Endothelial cell of umbilical vein (primary cell): ENCODE measurements at regions not wholly inside any gene's neighbourhood (a gene's known extent, or its start where the extent isn't known, plus 50 kb on each side); places are given as distances from the start of the nearest gene placed in this dataset.

Experiments used
- BruUV-seq: library from RNA; stranded (reverse); fragments of 400-500 nt; replicated peaks from 2 replicates; lab custom pipeline; 2021; lab: Mats Ljungman, UMichigan
- CTCF ChIA-PET: fragments of 300-600, 350-600 bp; sonication (Branson Sonifier 250); formaldehyde crosslinking; loops from one replicate; lab custom pipeline; 2021; ENCODE audit warnings: antibody characterized with exemption, inconsistent platforms; lab: Charles Lee
- POLR2A ChIA-PET: fragments of 300-600, 350-600 bp; sonication (Branson Sonifier 250); formaldehyde crosslinking; loops from one replicate; lab custom pipeline; 2021; ENCODE audit warnings: antibody characterized with exemption, inconsistent platforms; lab: Charles Lee
- DNase-seq: peaks from one replicate; pipeline ENCODE4 v3.0.0-alpha.2; 2011; ENCODE audit warnings: low read depth, low spot score
- FAIRE-seq: peaks from 2 replicates; lab custom pipeline; 2011; peaks lifted over from hg19 to GRCh38; lab: Jason Lieb, UNC
- H2AFZ ChIP-seq: 2 replicates; pipeline ENCODE4 v1.6.0; 2012; ENCODE audit warnings: low read depth, low read length, control low read depth, inconsistent platforms
- H3K27ac ChIP-seq: 2 replicates; pipeline ENCODE4 v1.5.1; 2011; ENCODE audit warnings: low read depth, mild to moderate bottlenecking, control low read depth, low read length, moderate library complexity; ENCODE audit not compliant: insufficient read depth
- H3K27me3 ChIP-seq, 2 experiments: 2 replicates each; pipeline versions ENCODE4 v1.6.0 to v1.6.1; 2011; ENCODE audit warnings: low read length in 2 of 2, mixed read lengths in 1 of 2; ENCODE audit not compliant: control insufficient read depth in 2 of 2, insufficient read depth in 2 of 2
- H3K36me3 ChIP-seq, 2 experiments: 2 replicates in 1 of 2; 3 replicates in 1 of 2; pipeline ENCODE4 v1.5.1; 2011; ENCODE audit warnings: low read length in 2 of 2, mild to moderate bottlenecking in 1 of 2, moderate library complexity in 1 of 2; ENCODE audit not compliant: control insufficient read depth in 2 of 2, insufficient read depth in 2 of 2; ENCODE audit errors: extremely low read depth in 1 of 2
- H3K4me1 ChIP-seq: 3 replicates; pipeline ENCODE4 v1.5.1; 2011; ENCODE audit warnings: mild to moderate bottlenecking, low read length; ENCODE audit not compliant: control insufficient read depth, insufficient read depth; ENCODE audit errors: extremely low read depth
- H3K4me2 ChIP-seq: 2 replicates; pipeline ENCODE4 v1.6.1; 2011; ENCODE audit warnings: low read length, control low read depth, mixed read lengths; ENCODE audit not compliant: insufficient read depth
- H3K4me3 ChIP-seq, 3 experiments: fragments of 200-600 bp in 1 of 3; sonication (generic), shearing (Covaris generic) in 1 of 3; replicated peaks in 1 of 3; 2 replicates each; pipeline ENCODE4 v1.5.1; 2011 to 2016; ENCODE audit warnings: control low read depth in 3 of 3, low read length in 3 of 3, mild to moderate bottlenecking in 2 of 3, inconsistent platforms in 1 of 3, low read depth in 1 of 3, moderate library complexity in 1 of 3; ENCODE audit not compliant: insufficient read depth in 1 of 3
- H3K79me2 ChIP-seq: 2 replicates; pipeline ENCODE4 v1.6.0; 2012; ENCODE audit warnings: low read length, inconsistent platforms; ENCODE audit not compliant: control insufficient read depth, insufficient read depth
- H3K9ac ChIP-seq: replicated peaks from 2 replicates; pipeline ENCODE3; 2011; ENCODE audit warnings: low read length, control low read depth; ENCODE audit not compliant: insufficient read depth; ENCODE audit errors: extremely low read depth
- H3K9me1 ChIP-seq: replicated peaks from 3 replicates; pipeline ENCODE4 v1.6.0; 2011; ENCODE audit warnings: mild to moderate bottlenecking, low read length; ENCODE audit not compliant: control insufficient read depth, insufficient read depth; ENCODE audit errors: extremely low read depth
- H3K9me3 ChIP-seq: replicated peaks from 2 replicates; pipeline ENCODE4 v1.5.1; 2012; ENCODE audit warnings: low read length, inconsistent platforms; ENCODE audit not compliant: control insufficient read depth, insufficient read depth
- H4K20me1 ChIP-seq: replicated peaks from 2 replicates; pipeline ENCODE3; 2011; ENCODE audit warnings: mild to moderate bottlenecking, low read length; ENCODE audit not compliant: control insufficient read depth, insufficient read depth; ENCODE audit errors: extremely low read depth
- CTCF ChIP-seq, 2 donors: IDR thresholded peaks; 1 replicate in 1 of 2; 2 replicates in 1 of 2; pipeline ENCODE4 v1.5.1; 2011; ENCODE audit warnings: low read length in 2 of 2, mild to moderate bottlenecking in 2 of 2, moderate library complexity in 2 of 2, control low read depth in 1 of 2, inconsistent platforms in 1 of 2, low read depth in 1 of 2; ENCODE audit not compliant: insufficient read depth in 1 of 2; ENCODE audit errors: extremely low read depth in 1 of 2
- EZH2 ChIP-seq: IDR thresholded peaks from 2 replicates; pipeline ENCODE4 v1.6.1; 2012; ENCODE audit warnings: borderline replicate concordance, low read depth, mild to moderate bottlenecking, moderate library complexity, low read length, inconsistent platforms; ENCODE audit not compliant: severe bottlenecking
- FOS ChIP-seq: IDR thresholded peaks from 2 replicates; pipeline ENCODE4 v1.6.1; 2011; ENCODE audit warnings: mild to moderate bottlenecking, low read length, moderate library complexity, borderline replicate concordance; ENCODE audit not compliant: insufficient read depth
- GATA2 ChIP-seq: IDR thresholded peaks from 2 replicates; pipeline ENCODE4 v1.7.0; 2011; ENCODE audit warnings: low read depth, mild to moderate bottlenecking, moderate library complexity, mixed read lengths, low read length; ENCODE audit not compliant: insufficient read length, insufficient read depth
- JUN ChIP-seq: IDR thresholded peaks from 2 replicates; pipeline ENCODE4 v1.6.1; 2011; ENCODE audit warnings: borderline replicate concordance, low read depth; ENCODE audit not compliant: insufficient read length, insufficient read depth
- MAX ChIP-seq: IDR thresholded peaks from 2 replicates; pipeline ENCODE4 v1.6.1; 2011; ENCODE audit not compliant: insufficient read depth, insufficient read length
- MYC ChIP-seq: IDR thresholded peaks from one replicate; pipeline ENCODE4 v1.6.1; 2011; ENCODE audit warnings: mild to moderate bottlenecking, low read depth, low read length
- POLR2A ChIP-seq: IDR thresholded peaks from 2 replicates; pipeline ENCODE4 v1.6.1; 2012; ENCODE audit warnings: low read depth, mild to moderate bottlenecking, control low read depth, low read length
- POLR2AphosphoS5 ChIP-seq: IDR thresholded peaks from 2 replicates; pipeline ENCODE4 v1.6.1; 2012; ENCODE audit warnings: low read depth, mild to moderate bottlenecking, control low read depth, low read length, moderate library complexity; ENCODE audit not compliant: insufficient read depth
- dilution Hi-C: fragments of 300-500 bp; cut with MboI; formaldehyde crosslinking; loops from one replicate; pipeline ENCODE4 v1.15.0; 2019; ENCODE audit warnings: low sequenced_read_pairs; ENCODE audit not compliant: extremely low pct_ligation_motif_present
- intact Hi-C: fragments of 100-400 bp; cut with micrococcal nuclease; formaldehyde crosslinking; loops from one replicate; pipeline ENCODE4 v1.10.0; 2022

GRCh38 chr6:164412566-164412965 is 896.8 kb downstream of the C6orf118 start:
- H3K27ac ChIP-seq, result no peak overlapping the region
- H2AFZ ChIP-seq, result no peak overlapping the region
- no peak overlapping the region for H3K4me2 ChIP-seq
- FAIRE-seq (no peak), DNase-seq (no peak)
- H3K27me3 ChIP-seq, result no peaks in the 10 kb centered on the region
- no peak overlapping the region for H3K4me3 ChIP-seq
- TF ChIP-seq GATA2 (no peak), POLR2A (no peak), MYC (no peak), EZH2 (no peak), FOS (no peak), CTCF (IDR thresholded peaks at IDR 0.05; ENCODE audit: extremely low read depth in 1 of 2, insufficient read depth in 1 of 2, low read depth in 1 of 2, low read length in 2 of 2) (no peak), JUN (no peak), POLR2AphosphoS5 (no peak), MAX (no peak)
- no peak overlapping the region for H3K9ac ChIP-seq
- no peaks in the 10 kb centered on the region for H3K36me3 ChIP-seq
- H3K4me1 ChIP-seq, result peaks cover 28% of the 10 kb centered on the region
- H4K20me1 ChIP-seq, result no peaks in the 10 kb centered on the region
- H3K9me1 ChIP-seq, result no peaks in the 10 kb centered on the region
- H3K9me3 ChIP-seq, result no peaks in the 10 kb centered on the region
- BruUV-seq, result no TSS peak
- dilution Hi-C loops (no loop called here), intact Hi-C loops (loop anchor here (10.0 kb wide), 1 partner anchor 998 kb away; the partner anchor contains the start of gene QKI)
- H3K79me2 ChIP-seq, result no peaks in the 10 kb centered on the region
- ChIA-PET CTCF (no interaction called here), POLR2A (no interaction called here)
